ENCODE measurements at regions not wholly inside any gene's neighbourhood (a gene's known extent, or its start where the extent isn't known, plus 50 kb on each side); places are given as distances from the start of the nearest gene placed in this dataset.

DNA sequence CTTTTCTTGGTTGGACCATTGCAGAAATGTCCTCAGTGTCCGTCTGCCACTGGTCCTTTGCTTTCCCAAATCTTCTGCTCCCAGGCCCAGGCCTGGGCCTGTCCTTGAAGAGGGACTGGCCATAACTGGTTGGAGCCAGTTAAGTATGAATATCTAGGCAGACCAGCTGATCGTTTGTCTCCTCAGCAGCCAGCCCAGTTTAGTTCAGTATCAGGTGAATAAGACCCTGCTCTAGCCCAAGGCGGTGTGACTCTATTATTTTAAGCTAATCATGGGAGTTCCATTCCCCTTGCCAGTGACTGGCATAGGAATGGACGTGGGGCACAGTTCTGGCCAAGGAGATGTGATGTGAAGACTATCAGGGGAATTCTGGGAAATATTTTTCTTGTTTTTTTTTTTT, 73.9 kb upstream of the RASGRF1 start:
- H3K4me3 ChIP-seq (replicated peaks in 1 of 2; ENCODE audit: low read depth in 2 of 2, low read length in 2 of 2) = no peak overlapping the region
- TF ChIP-seq, protein P1, sequence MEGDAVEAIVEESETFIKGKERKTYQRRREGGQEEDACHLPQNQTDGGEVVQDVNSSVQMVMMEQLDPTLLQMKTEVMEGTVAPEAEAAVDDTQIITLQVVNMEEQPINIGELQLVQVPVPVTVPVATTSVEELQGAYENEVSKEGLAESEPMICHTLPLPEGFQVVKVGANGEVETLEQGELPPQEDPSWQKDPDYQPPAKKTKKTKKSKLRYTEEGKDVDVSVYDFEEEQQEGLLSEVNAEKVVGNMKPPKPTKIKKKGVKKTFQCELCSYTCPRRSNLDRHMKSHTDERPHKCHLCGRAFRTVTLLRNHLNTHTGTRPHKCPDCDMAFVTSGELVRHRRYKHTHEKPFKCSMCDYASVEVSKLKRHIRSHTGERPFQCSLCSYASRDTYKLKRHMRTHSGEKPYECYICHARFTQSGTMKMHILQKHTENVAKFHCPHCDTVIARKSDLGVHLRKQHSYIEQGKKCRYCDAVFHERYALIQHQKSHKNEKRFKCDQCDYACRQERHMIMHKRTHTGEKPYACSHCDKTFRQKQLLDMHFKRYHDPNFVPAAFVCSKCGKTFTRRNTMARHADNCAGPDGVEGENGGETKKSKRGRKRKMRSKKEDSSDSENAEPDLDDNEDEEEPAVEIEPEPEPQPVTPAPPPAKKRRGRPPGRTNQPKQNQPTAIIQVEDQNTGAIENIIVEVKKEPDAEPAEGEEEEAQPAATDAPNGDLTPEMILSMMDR (IDR thresholded peaks at IDR 0.05; ENCODE audit: low read depth, low read length) = no peak
- no peak for DNase-seq (ENCODE audit: low read depth in 2 of 2)

DNA sequence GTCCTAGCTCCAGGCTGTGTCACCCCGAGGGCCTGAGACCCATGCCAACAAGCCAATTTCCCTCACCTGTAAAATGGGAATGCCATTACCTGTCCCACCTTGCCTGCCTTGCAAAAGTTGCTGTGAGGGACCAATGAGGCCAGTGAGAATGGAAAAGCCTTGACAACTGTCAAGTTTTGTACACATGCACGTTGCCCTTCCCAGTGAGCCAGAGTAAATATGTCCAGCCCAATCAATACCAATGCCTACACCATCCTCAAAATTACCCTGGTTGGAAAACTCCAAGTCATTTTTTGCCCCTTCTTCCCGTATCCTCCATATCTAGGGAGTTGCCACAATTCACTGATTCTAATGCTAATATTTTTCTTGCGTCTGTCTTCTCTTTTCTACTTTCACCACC, 73.5 kb upstream of the RASGRF1 start:
- DNase-seq (ENCODE audit: low read depth in 2 of 2) = no peak
- H3K4me3 ChIP-seq (replicated peaks in 1 of 2; ENCODE audit: low read depth in 2 of 2, low read length in 2 of 2) = no peak overlapping the region
- TF ChIP-seq, protein P1 (IDR thresholded peaks at IDR 0.05; ENCODE audit: low read depth, low read length) = no peak

DNA sequence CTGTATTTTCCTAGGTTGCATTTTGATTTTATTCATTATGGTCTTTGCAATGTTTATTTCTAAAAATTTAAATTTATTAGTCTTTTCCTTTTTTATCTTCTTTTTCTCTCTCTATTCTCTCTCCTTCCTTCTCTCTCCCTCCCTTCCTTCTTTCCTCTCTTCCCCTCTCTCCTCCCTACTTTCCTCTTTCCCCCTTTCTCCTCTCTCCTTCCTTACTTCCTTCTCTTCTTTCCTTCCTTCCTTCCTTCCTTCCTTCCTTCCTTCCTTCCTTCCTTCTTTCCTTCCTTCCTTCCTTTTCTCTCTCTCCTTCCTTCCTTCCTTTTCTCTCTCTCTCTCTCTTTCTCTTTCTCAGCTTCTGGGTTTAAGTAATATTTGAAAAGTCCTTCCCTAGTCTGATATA, 72.8 kb upstream of the RASGRF1 start:
- DNase-seq (ENCODE audit: low read depth in 2 of 2) = no peak
- no peak overlapping the region for H3K4me3 ChIP-seq (replicated peaks in 1 of 2; ENCODE audit: low read depth in 2 of 2, low read length in 2 of 2)
- TF ChIP-seq, protein P1 (IDR thresholded peaks at IDR 0.05; ENCODE audit: low read depth, low read length) = no peak

DNA sequence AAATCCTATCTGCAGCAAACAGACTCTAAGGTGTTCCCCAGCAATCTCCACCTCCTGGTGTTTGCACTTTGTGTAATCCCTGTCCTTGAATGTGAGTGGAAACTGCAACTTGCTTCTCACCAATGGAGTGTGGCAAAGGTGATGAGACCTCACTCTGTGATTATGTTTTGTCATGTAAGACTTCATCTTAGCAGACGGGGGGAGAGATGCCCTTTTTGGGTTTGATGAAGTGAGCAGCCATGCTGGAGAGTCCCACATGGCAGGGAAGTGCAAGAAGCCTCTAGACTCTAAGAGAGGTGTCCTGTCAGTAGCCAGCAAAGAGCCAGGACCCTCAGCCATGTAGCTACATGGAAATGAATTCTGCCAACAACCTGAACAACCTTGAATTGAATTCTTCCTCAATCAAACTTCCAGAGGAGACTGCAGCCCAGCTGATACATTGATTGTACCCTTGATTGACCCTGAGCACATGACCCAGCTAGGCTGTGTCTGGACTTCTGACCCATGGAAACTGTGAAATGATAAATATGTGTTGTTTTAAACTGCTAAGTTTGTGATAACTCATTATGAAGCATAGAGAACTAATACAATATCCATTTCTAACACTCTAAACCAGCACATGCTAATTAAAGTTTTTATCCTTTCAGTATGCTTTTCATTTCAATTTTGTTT, 71.4 kb upstream of the RASGRF1 start:
- no peak for DNase-seq (ENCODE audit: low read depth in 2 of 2)

DNA sequence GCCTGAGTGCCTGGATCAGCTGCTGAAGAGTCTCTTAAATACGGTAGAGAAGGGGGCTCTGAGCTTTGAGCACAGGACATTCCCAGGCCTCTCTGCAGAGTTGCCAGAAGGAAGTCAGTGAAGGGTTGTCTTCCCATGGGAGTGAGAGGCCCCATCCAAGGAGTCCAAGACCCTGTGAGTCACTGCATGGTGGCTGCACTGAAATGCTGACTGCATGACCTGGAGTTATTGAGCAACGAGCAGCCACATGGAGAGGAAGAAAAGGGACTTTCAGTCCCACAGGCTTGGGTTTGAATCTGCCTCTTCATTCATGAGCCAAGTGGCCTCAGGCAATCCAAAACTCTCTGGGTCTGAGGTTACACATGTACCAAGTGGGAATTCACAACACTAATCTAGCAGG, 69.6 kb upstream of the RASGRF1 start:
- H3K4me3 ChIP-seq (replicated peaks in 1 of 2; ENCODE audit: low read depth in 2 of 2, low read length in 2 of 2) = no peak overlapping the region
- no peak for DNase-seq (ENCODE audit: low read depth in 2 of 2)
- TF ChIP-seq, protein P1 (IDR thresholded peaks at IDR 0.05; ENCODE audit: low read depth, low read length) = no peak

More for the DNA sequence above, 71.4 kb upstream of the RASGRF1 start:
- no peak overlapping the region for H3K4me3 ChIP-seq (replicated peaks in 1 of 2; ENCODE audit: low read depth in 2 of 2, low read length in 2 of 2)
- TF ChIP-seq, protein P1 (IDR thresholded peaks at IDR 0.05; ENCODE audit: low read depth, low read length) = no peak

DNA sequence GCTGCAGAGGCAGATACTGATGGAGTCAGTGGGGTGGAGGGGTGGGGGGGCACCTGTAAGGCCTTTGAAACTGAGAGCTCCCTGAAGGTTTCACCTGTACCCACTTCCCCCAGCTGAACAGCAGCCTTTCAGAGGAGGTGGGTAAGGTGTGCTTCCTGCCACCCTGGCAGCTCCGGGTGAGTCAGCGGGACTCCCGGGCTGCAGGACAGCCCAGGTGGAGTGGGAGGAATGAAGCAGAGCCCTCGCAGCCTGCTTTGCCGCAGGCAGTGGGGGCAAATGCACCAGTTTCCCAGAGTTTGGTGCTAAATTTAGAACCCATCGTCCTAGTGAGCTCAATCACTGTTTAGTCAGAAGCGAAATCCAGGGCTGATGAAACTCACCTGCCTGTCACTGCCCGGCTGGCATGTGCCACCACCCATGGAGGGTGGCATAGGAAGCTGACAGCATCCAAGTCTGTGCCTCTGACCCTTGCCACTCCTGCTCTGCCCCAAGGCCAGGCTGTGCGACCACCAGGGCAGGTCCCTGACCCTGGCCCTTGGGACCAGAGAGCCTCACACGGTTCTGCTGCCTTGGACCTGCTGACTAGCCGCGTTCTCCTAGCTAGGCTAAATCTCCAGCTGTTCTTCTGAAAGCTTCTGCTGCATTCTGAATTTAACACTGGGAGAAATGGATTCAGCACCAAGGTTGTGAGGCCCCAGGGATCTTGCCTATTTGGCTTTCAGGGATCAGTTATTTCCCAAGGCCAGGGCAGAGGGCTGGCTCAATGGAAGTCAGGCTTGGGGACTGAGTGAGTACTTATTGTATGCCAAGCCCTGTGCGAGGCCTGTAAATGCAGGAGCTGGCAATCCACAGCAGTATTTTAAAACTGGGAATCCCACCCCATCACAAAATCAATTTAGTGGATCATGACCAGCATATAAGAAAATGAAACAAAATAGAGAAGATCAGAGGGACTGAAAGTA, 67.3 kb upstream of the RASGRF1 start:
- no peak for DNase-seq (ENCODE audit: low read depth in 2 of 2)
- no peak overlapping the region for H3K4me3 ChIP-seq (replicated peaks in 1 of 2; ENCODE audit: low read depth in 2 of 2, low read length in 2 of 2)
- TF ChIP-seq, protein P1 (IDR thresholded peaks at IDR 0.05; ENCODE audit: low read depth, low read length) = no peak

All from cardiac fibroblast (primary cell).